A549 (cell line): ENCODE measurements at regions not wholly inside any gene's neighbourhood (a gene's known extent, or its start where the extent isn't known, plus 50 kb on each side); places are given as distances from the start of the nearest gene placed in this dataset.

ENCODE experiments used
- FOSL2 ChIP-seq, 2 experiments: fragments of 450-650 bp in 1 of 2; fragments of >200 bp in 1 of 2; sonication (Bioruptor Twin) in 1 of 2; formaldehyde crosslinking; IDR thresholded peaks; 2 replicates each; pipeline versions ENCODE4 v1.5.0 to v1.6.1; 2016 to 2020; ENCODE audit warnings: mild to moderate bottlenecking in 1 of 2, moderate library complexity in 1 of 2
- HDAC2 ChIP-seq: fragments of 200-600 bp; sonication (generic); IDR thresholded peaks from 2 replicates; pipeline ENCODE4 v1.6.1; 2016
- MYC ChIP-seq: IDR thresholded peaks from 2 replicates; pipeline ENCODE4 v1.6.1; 2012; ENCODE audit warnings: mild to moderate bottlenecking, inconsistent platforms, low read length, improper control_type of control experiment, borderline replicate concordance
- RFX5 ChIP-seq: fragments of 450-650 bp; IDR thresholded peaks from 2 replicates; pipeline ENCODE4 v1.7.1; 2014; ENCODE audit warnings: antibody characterized with exemption, mild to moderate bottlenecking, moderate library complexity
- SMC3 ChIP-seq: fragments of >200 bp; sonication (Bioruptor Twin); formaldehyde crosslinking; IDR thresholded peaks from 3 replicates; pipeline ENCODE4 v1.6.1; 2018; ENCODE audit warnings: inconsistent platforms
- TF ChIP-seq, protein P1 (sequence below): fragments of >200 bp; sonication (Bioruptor Twin); formaldehyde crosslinking; IDR thresholded peaks from 3 replicates; pipeline ENCODE4 v1.5.1; 2016
- TF ChIP-seq, protein P2 (sequence below): fragments of 250-450 bp; sonication (Bioruptor Pico); IDR thresholded peaks from 2 replicates; pipeline ENCODE4 v1.5.0; 2021; ENCODE audit warnings: mild to moderate bottlenecking, moderate library complexity, borderline replicate concordance

DNA sequence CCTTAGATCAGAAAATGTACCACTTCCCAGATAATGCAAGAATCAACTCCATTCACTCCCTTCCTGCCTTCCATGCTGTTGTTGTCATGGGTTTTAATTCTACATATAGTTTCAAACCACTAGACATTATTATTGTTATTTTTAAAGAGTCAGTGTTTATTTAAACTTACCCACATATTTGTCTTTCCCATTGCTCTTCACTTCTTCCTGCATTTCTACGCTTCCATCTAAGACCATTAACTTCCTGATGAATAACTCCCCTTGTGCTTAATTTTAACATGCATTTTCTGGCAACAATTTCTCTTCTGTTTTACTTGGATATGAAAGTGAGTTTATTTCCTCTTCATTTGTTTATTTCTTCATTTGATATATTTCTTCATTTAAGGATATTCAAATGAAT lies 127.1 kb upstream of the FHIT start:
- TF ChIP-seq, protein P1, sequence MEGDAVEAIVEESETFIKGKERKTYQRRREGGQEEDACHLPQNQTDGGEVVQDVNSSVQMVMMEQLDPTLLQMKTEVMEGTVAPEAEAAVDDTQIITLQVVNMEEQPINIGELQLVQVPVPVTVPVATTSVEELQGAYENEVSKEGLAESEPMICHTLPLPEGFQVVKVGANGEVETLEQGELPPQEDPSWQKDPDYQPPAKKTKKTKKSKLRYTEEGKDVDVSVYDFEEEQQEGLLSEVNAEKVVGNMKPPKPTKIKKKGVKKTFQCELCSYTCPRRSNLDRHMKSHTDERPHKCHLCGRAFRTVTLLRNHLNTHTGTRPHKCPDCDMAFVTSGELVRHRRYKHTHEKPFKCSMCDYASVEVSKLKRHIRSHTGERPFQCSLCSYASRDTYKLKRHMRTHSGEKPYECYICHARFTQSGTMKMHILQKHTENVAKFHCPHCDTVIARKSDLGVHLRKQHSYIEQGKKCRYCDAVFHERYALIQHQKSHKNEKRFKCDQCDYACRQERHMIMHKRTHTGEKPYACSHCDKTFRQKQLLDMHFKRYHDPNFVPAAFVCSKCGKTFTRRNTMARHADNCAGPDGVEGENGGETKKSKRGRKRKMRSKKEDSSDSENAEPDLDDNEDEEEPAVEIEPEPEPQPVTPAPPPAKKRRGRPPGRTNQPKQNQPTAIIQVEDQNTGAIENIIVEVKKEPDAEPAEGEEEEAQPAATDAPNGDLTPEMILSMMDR, result no peak
- TF ChIP-seq SMC3, result no peak
- TF ChIP-seq MYC, result no peak
- TF ChIP-seq HDAC2, result no peak
- no peak for TF ChIP-seq RFX5
- TF ChIP-seq FOSL2 (IDR thresholded peaks at IDR 0.05), result no peak
- no peak for TF ChIP-seq FOSL2 (CRISPR knock-in tag; IDR thresholded peaks at IDR 0.05)
- TF ChIP-seq, protein P2, sequence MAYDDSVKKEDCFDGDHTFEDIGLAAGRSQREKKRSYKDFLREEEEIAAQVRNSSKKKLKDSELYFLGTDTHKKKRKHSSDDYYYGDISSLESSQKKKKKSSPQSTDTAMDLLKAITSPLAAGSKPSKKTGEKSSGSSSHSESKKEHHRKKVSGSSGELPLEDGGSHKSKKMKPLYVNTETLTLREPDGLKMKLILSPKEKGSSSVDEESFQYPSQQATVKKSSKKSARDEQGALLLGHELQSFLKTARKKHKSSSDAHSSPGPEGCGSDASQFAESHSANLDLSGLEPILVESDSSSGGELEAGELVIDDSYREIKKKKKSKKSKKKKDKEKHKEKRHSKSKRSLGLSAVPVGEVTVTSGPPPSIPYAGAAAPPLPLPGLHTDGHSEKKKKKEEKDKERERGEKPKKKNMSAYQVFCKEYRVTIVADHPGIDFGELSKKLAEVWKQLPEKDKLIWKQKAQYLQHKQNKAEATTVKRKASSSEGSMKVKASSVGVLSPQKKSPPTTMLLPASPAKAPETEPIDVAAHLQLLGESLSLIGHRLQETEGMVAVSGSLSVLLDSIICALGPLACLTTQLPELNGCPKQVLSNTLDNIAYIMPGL (CRISPR knock-in tag), result no peak
